Skeletal muscle tissue (tissue), 3 donors: ENCODE measurements at regions not wholly inside any gene's neighbourhood (a gene's known extent, or its start where the extent isn't known, plus 50 kb on each side); places are given as distances from the start of the nearest gene placed in this dataset.
A peak's percentile ranks its signal among the peaks of the same experiment; 100 is the strongest.
"Not testable (repeated sequence)": the region's sequence is repeated elsewhere in the genome, so short reads cannot be mapped to it uniquely, and the experiment has no call there.

Source experiments
- H3K27ac ChIP-seq: one replicate; pipeline ENCODE4 v1.7.0; 2013; ENCODE audit warnings: mild to moderate bottlenecking, low read depth, low read length, inconsistent platforms
- H3K27me3 ChIP-seq, 3 donors: one replicate each; pipeline ENCODE4 v1.7.0; 2013; ENCODE audit warnings: low read length in 3 of 3; ENCODE audit not compliant: control insufficient read depth in 3 of 3, insufficient read depth in 3 of 3
- H3K36me3 ChIP-seq, 3 donors: one replicate each; pipeline ENCODE4 v1.7.0; 2013; ENCODE audit warnings: low read length in 3 of 3; ENCODE audit not compliant: control insufficient read depth in 3 of 3, insufficient read depth in 3 of 3
- H3K4me1 ChIP-seq, 3 donors: one replicate each; pipeline ENCODE4 v1.7.0; 2013; ENCODE audit warnings: low read length in 3 of 3, mild to moderate bottlenecking in 3 of 3; ENCODE audit not compliant: control insufficient read depth in 3 of 3, insufficient read depth in 3 of 3
- H3K4me3 ChIP-seq, 3 donors: one replicate each; pipeline ENCODE4 v1.7.0; 2013; ENCODE audit warnings: low read length in 3 of 3
- H3K9ac ChIP-seq, 3 donors: one replicate each; pipeline ENCODE4 v1.7.0; 2013; ENCODE audit warnings: low read length in 3 of 3, mild to moderate bottlenecking in 3 of 3, moderate library complexity in 2 of 3, low read depth in 1 of 3
- H3K9me3 ChIP-seq, 3 donors: one replicate each; pipeline ENCODE4 v1.7.0; 2013; ENCODE audit warnings: low read length in 3 of 3; ENCODE audit not compliant: control insufficient read depth in 3 of 3
- donor health status: Osteomylitis.

DNA sequence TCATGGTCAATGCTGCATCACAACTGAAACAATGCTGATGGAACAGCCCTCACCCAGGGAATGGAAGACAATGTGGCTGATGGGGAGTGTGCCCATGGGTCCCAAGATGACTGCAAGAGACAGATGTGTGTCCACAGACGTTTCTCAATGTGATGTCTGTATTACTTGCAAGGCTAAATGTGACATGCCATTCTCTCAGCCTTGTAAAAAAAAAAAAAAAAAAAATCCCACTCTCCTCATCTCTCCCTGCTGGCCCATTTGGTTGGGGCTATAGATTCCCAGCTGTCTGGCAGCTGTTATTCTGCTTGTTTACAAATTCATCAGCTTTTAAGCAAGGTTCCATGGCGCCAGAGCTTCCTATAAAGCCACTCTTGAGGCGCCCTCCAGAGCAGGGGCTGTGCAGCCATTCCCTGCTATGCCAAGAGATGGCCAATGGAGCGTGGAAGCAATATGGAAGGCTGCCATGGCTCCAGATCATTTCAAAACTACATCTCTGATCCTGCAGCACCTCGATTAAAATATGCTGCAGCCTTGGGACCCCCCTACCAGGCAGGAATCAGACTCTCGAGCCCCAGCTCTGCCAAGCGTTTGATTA is 294.8 kb downstream of the FOXO1 start:
- no peaks in the 10 kb centered on the region for H3K9me3 ChIP-seq
- no peak overlapping the region for H3K27ac ChIP-seq
- H3K4me1 ChIP-seq, result peaks cover 2 to 3% (median 3%) of the 10 kb centered on the region in 3 donors
- H3K4me3 ChIP-seq, result no peak overlapping the region
- no peak overlapping the region for H3K9ac ChIP-seq
- no peaks in the 10 kb centered on the region for H3K36me3 ChIP-seq
- no peaks in the 10 kb centered on the region for H3K27me3 ChIP-seq

DNA sequence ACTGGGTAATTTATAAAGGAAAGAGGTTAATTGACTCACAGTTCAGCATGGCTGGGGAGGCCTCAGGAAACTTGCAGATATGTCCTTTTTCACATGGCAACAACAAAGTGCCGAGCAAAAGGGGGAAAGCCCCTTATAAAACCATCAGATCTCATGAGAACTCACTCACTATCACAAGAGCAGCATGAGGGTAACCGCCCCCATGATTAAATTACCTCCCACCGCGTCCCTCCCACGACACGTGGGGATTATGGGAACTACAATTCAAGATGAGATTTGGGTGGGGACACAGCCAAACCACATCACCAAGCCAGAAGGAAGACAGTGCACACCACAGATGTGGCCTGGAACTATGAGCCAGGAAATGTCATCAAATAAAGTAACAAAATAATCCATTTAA is 292.8 kb downstream of the FOXO1 start:
- H3K4me1 ChIP-seq, H3K4me3 ChIP-seq, H3K9me3 ChIP-seq, H3K27ac ChIP-seq, H3K36me3 ChIP-seq, H3K27me3 ChIP-seq, H3K9ac ChIP-seq: not testable (repeated sequence)

- H3K27ac ChIP-seq, result no peak overlapping the region
- H3K4me3 ChIP-seq, result no peak overlapping the region
- H3K9me3 ChIP-seq, result no peaks in the 10 kb centered on the region
- H3K36me3 ChIP-seq, result no peaks in the 10 kb centered on the region
- no peak overlapping the region for H3K9ac ChIP-seq
- H3K27me3 ChIP-seq, result no peaks in the 10 kb centered on the region
- peaks cover 3 to 6% (median 5%) of the 10 kb centered on the region in 3 donors for H3K4me1 ChIP-seq
Observed at GRCh38 chr13:40375489-40376171, 290.8 kb downstream of the FOXO1 start.

DNA sequence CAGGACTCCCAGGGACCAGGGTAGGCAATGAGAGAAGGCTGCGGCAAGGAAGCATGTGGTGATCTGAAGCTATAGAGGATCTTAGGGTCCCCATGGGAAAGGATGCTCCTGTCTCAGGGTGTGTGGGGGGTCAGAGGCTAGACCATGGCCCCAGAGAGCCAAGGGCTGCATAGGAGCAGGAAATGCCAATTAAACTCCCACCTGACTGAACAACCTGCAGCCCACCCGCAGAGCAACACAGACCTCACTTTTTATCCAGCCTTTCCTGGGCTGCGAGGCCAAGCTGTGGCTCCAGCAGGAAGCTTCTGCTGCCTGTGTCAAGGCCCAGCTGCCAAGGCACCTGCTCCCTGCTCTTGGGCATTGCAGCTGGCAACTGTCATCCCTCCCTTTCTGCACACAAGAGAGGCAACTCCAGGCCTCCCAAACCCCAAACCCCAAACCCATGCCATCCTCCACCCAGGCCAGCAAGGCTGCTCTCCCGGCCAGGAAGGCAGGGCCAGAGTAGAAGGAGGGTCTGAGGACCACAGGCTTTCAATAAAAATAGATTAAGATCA is 290.1 kb downstream of the FOXO1 start:
- Histone ChIP-seq H3K9ac (no peak overlapping the region), H3K4me3 (no peak overlapping the region), H3K36me3 (no peaks in the 10 kb centered on the region), H3K27ac (no peak overlapping the region), H3K4me1 (peaks cover 3 to 6% (median 5%) of the 10 kb centered on the region in 3 donors), H3K9me3 (no peaks in the 10 kb centered on the region), H3K27me3 (no peaks in the 10 kb centered on the region)

- no peak overlapping the region for H3K4me3 ChIP-seq
- H3K27ac ChIP-seq, result no peak overlapping the region
- H3K36me3 ChIP-seq, result no peaks in the 10 kb centered on the region
- H3K4me1 ChIP-seq, result peaks cover 3 to 6% (median 5%) of the 10 kb centered on the region in 3 donors
- H3K9me3 ChIP-seq, result no peaks in the 10 kb centered on the region
- H3K9ac ChIP-seq, result no peak overlapping the region
- H3K27me3 ChIP-seq, result no peaks in the 10 kb centered on the region
Observed at GRCh38 chr13:40376867-40377535, 289.4 kb downstream of the FOXO1 start.

DNA sequence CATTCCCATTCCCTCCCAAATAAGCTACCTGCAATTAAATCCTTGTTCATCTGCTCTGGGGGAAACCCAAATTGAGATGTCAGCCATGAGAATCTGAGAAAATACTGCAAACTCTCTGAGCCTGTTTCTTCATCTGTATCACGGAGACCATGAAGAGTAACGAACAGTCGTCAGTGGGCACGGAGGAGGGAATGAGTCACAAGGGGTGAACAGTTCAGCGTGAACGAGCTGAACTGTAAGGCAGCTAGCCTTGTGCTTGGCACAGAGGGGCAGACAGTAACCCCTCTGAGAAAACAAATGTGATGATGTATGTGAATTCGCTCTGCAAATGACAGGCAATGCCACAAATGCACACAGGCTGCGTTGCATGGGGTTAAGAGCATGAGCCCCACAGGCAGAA is 288.7 kb downstream of the FOXO1 start:
- Histone ChIP-seq H3K9ac (no peak overlapping the region), H3K4me3 (no peak overlapping the region), H3K9me3 (no peaks in the 10 kb centered on the region), H3K4me1 (peaks cover 3 to 8% (median 6%) of the 10 kb centered on the region in 3 donors), H3K27ac (no peak overlapping the region), H3K27me3 (no peaks in the 10 kb centered on the region), H3K36me3 (no peaks in the 10 kb centered on the region)

DNA sequence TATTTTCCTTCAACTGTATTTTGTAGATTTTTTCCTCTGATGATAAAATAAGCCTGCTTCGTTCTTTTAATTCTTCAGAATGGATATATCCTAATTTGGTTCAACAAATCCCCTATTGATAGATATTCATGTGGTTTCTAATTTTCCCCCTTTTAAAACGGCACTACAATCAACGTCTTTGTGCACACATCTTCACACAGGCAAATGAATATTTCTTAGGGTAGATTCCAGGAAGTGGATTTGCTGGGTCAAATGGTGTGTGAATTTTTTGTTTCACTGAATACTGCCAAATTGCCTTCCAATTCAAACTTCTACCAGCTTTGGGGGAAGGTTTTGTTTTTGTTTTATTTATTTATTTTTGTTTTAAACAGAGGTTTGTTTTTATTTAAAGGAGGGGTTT is 287.2 kb downstream of the FOXO1 start:
- Histone ChIP-seq H3K36me3 (no peaks in the 10 kb centered on the region), H3K27me3 (no peaks in the 10 kb centered on the region)

GRCh38 chr13:40379794-40380578 is 286.5 kb downstream of the FOXO1 start:
- H3K4me3 ChIP-seq, result no peak overlapping the region
- H3K4me1 ChIP-seq, result peaks cover 3 to 8% (median 6%) of the 10 kb centered on the region in 3 donors
- H3K27me3 ChIP-seq, result no peaks in the 10 kb centered on the region
- no peaks in the 10 kb centered on the region for H3K36me3 ChIP-seq
- no peak overlapping the region for H3K9ac ChIP-seq
- H3K9me3 ChIP-seq, result no peaks in the 10 kb centered on the region
- no peak overlapping the region for H3K27ac ChIP-seq

More for the DNA sequence above, 287.2 kb downstream of the FOXO1 start:
- H3K27ac ChIP-seq, result no peak overlapping the region
- H3K9ac ChIP-seq, result no peak overlapping the region
- peaks cover 3 to 8% (median 6%) of the 10 kb centered on the region in 3 donors for H3K4me1 ChIP-seq
- no peaks in the 10 kb centered on the region for H3K9me3 ChIP-seq
- H3K4me3 ChIP-seq, result no peak overlapping the region

DNA sequence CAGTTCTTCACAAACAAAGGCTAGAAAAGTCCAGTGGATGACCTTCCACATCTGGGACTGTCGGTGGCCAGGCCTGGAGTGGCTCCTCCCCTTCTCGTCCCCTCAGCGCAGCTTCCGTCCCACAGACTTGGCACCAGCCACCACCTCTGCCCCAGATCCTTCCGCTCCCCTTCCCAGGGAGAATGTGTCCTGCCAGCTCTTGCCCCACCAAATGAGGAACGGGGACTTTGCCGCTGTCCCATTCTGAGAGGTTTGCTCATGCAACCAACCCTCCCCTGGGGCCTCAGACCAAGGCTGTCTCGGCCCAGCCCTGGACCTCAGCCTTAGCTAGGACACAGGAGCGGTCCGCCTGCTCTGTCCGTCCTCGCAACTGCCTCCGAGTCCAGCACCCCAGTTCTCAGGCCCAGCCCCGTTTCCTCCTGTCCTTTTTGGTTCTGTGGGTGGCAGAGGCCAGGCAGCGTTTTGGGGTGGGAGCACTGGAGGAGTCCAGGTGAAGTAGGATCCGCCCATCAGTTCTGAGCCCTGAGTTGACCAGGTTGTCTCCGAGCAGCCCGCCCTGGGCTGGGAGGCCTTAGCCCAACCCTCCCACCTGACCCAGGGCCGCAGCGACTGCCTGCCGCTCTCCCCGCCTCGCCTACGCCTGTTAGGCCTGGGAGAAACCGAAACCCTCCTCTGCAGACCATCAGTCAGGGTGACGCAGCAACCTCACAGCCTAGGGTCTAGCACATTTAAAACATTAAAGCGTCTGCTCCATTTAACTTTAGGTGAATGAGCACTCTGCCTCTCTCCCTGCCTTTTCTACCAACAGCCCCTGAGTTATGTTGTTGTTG is 284.3 kb downstream of the FOXO1 start:
- Histone ChIP-seq H3K4me3 (peak overlapping the region in 1 of 3 donors; percentile 13), H3K27ac (no peak overlapping the region)

More for the DNA sequence above, 284.3 kb downstream of the FOXO1 start:
- Histone ChIP-seq H3K9ac (no peak overlapping the region), H3K4me1 (peaks cover 0 to 4% (median 3%) of the 10 kb centered on the region in 3 donors), H3K36me3 (no peaks in the 10 kb centered on the region), H3K27me3 (no peaks in the 10 kb centered on the region), H3K9me3 (no peaks in the 10 kb centered on the region)
